GM18909 (cell line): ENCODE measurements at regions not wholly inside any gene's neighbourhood (a gene's known extent, or its start where the extent isn't known, plus 50 kb on each side); places are given as distances from the start of the nearest gene placed in this dataset.

ENCODE experiments used
- ATAC-seq: cut with Tn5 transposase; IDR thresholded peaks from one replicate; pipeline ENCODE4 v1.9.1; 2021; ENCODE audit warnings: mild to moderate bottlenecking; ENCODE audit not compliant: unreplicated experiment, poor library complexity

- no peak for ATAC-seq
Observed at GRCh38 chr2:217124050-217124449, 264.2 kb upstream of the TNP1 start.

- ATAC-seq: no peak
Observed at GRCh38 chr2:217121565-217121964, 261.7 kb upstream of the TNP1 start.

- ATAC-seq: no peak
Observed at GRCh38 chr2:217120429-217120828, 260.6 kb upstream of the TNP1 start.

- ATAC-seq: no peak
Observed at GRCh38 chr2:217118559-217119284, 258.9 kb upstream of the TNP1 start.

- no peak for ATAC-seq
Observed at GRCh38 chr2:217117523-217117922, 257.7 kb upstream of the TNP1 start.

- ATAC-seq: no peak
Observed at GRCh38 chr2:217116610-217117009, 256.7 kb upstream of the TNP1 start.

GRCh38 chr2:217114117-217114516, 254.3 kb upstream of the TNP1 start:
- no peak for ATAC-seq

- no peak for ATAC-seq
Observed at GRCh38 chr2:217113491-217113890, 253.6 kb upstream of the TNP1 start.

- ATAC-seq: no peak
Observed at GRCh38 chr2:217110550-217110949, 250.7 kb upstream of the TNP1 start.

- no peak for ATAC-seq
Observed at GRCh38 chr2:217108575-217109027, 248.7 kb upstream of the TNP1 start.

- no peak for ATAC-seq
Observed at GRCh38 chr2:217108086-217108485, 248.2 kb upstream of the TNP1 start.

GRCh38 chr2:217107480-217107879, 247.6 kb upstream of the TNP1 start:
- no peak for ATAC-seq

GRCh38 chr2:217106650-217107014, 246.8 kb upstream of the TNP1 start:
- no peak for ATAC-seq

GRCh38 chr2:217105733-217106649, 246.1 kb upstream of the TNP1 start:
- no peak for ATAC-seq

GRCh38 chr2:217103752-217104545, 244.1 kb upstream of the TNP1 start:
- ATAC-seq: no peak

- no peak for ATAC-seq
Observed at GRCh38 chr2:217102956-217103355, 243.1 kb upstream of the TNP1 start.

- ATAC-seq: no peak
Observed at GRCh38 chr2:217101972-217102371, 242.1 kb upstream of the TNP1 start.

GRCh38 chr2:217099561-217099960, 239.7 kb upstream of the TNP1 start:
- ATAC-seq: no peak

GRCh38 chr2:217098435-217098834, 238.6 kb upstream of the TNP1 start:
- ATAC-seq: no peak

- ATAC-seq: no peak
Observed at GRCh38 chr2:217097346-217097745, 237.5 kb upstream of the TNP1 start.
